ENCODE measurements at regions not wholly inside any gene's neighbourhood (a gene's known extent, or its start where the extent isn't known, plus 50 kb on each side); places are given as distances from the start of the nearest gene placed in this dataset.

DNA sequence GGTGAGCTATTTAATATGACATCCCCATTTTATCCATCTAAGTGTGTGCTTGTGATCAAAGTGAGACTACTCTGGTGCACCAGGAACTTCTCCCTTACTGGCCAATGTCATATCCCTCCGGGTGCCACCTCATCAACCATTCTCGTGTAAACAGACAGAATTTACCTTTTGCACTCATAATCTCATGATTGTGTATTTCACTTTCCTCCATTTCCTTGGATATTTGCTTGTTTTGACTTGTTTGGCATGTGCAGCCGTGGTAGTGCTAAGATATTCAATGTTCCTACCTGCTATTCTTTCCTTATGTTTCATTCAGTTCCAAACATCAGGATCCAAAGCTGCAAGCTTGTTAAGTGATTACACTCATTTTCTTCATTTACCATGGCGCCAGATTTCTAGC lies 280.5 kb upstream of the SP8 start:
- H4K20me1 ChIP-seq (ENCODE audit: insufficient read depth, low read length), result no peaks in the 10 kb centered on the region
- no peak overlapping the region for H3K4me3 ChIP-seq (ENCODE audit: low read depth, low read length, poor library complexity, severe bottlenecking)
- intact Hi-C loops (cut with micrococcal nuclease; ENCODE audit: unreplicated experiment), result no loop called here
- no peak overlapping the region for H3K27ac ChIP-seq (ENCODE audit: low read depth, low read length, poor library complexity, severe bottlenecking)
- H3K9me2 ChIP-seq (ENCODE audit: insufficient read depth, low read length), result no peaks in the 10 kb centered on the region
- H3K4me2 ChIP-seq (ENCODE audit: low read length), result no peak overlapping the region
- no peaks in the 10 kb centered on the region for H3K4me1 ChIP-seq (ENCODE audit: insufficient read depth, low read length, poor library complexity, severe bottlenecking)
- no peaks in the 10 kb centered on the region for H3K79me2 ChIP-seq (ENCODE audit: insufficient read depth, low read depth, low read length)
- no peak overlapping the region for H2AFZ ChIP-seq (ENCODE audit: low read length)
- no peaks in the 10 kb centered on the region for H3K9me3 ChIP-seq (ENCODE audit: low read length)
- DNase-seq (ENCODE audit: low spot score), result no peak
- no peaks in the 10 kb centered on the region for H3K36me3 ChIP-seq (ENCODE audit: insufficient read depth, low read length)
- POLR2A ChIA-PET, result no interaction called here
- CTCF ChIA-PET (ENCODE audit: unreplicated experiment), result no interaction called here
- no peak for TF ChIP-seq EZH2phosphoT487 (IDR thresholded peaks at IDR 0.05; ENCODE audit: borderline replicate concordance, low read depth, low read length)
- no TSS peak for BruUV-seq (replicated peaks)

DNA sequence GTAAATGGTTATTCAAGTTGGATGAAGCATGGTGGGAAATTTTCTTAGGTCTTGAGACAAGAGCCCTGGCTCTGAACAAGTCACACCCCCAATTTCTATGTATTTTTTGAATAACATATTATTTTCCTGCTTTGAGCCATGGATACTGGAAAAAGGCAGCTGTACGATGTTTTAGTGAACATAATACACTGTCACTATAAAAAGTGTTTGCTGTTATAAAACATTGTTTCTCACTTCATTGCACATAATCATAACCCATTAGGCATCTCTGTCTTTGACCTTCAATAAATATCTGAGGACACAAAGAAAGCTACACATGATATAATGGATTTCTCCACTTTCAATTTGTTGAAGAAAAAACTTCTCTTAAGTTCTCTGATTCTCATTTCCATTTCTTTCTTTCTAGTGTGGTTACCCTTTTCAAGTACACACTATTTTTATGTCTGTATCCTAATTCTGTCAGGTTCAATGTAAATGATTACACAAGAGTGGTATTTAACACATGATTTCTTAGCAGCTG lies 283.9 kb upstream of the SP8 start:
- POLR2A ChIA-PET, result interaction anchor here (0.9 kb wide), 1 partner anchor 329 kb away, joined by 3 read pairs; no protein-coding TSS in a partner anchor
- intact Hi-C loops (cut with micrococcal nuclease; ENCODE audit: unreplicated experiment), result no loop called here
- H3K9me2 ChIP-seq (ENCODE audit: insufficient read depth, low read length), result no peaks in the 10 kb centered on the region
- no peak overlapping the region for H2AFZ ChIP-seq (ENCODE audit: low read length)
- no TSS peak for BruUV-seq (replicated peaks)
- no peak overlapping the region for H3K4me2 ChIP-seq (ENCODE audit: low read length)
- H4K20me1 ChIP-seq (ENCODE audit: insufficient read depth, low read length), result no peaks in the 10 kb centered on the region
- no peak for TF ChIP-seq EZH2phosphoT487 (IDR thresholded peaks at IDR 0.05; ENCODE audit: borderline replicate concordance, low read depth, low read length)
- TF ChIP-seq, protein P1, sequence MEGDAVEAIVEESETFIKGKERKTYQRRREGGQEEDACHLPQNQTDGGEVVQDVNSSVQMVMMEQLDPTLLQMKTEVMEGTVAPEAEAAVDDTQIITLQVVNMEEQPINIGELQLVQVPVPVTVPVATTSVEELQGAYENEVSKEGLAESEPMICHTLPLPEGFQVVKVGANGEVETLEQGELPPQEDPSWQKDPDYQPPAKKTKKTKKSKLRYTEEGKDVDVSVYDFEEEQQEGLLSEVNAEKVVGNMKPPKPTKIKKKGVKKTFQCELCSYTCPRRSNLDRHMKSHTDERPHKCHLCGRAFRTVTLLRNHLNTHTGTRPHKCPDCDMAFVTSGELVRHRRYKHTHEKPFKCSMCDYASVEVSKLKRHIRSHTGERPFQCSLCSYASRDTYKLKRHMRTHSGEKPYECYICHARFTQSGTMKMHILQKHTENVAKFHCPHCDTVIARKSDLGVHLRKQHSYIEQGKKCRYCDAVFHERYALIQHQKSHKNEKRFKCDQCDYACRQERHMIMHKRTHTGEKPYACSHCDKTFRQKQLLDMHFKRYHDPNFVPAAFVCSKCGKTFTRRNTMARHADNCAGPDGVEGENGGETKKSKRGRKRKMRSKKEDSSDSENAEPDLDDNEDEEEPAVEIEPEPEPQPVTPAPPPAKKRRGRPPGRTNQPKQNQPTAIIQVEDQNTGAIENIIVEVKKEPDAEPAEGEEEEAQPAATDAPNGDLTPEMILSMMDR (conservative IDR thresholded peaks at IDR 0.05; ENCODE audit: low read length), result no peak
- no peaks in the 10 kb centered on the region for H3K79me2 ChIP-seq (ENCODE audit: insufficient read depth, low read depth, low read length)
- no peaks in the 10 kb centered on the region for H3K9me3 ChIP-seq (ENCODE audit: low read length)
- no peak overlapping the region for H3K4me3 ChIP-seq (ENCODE audit: low read depth, low read length, poor library complexity, severe bottlenecking)
- no peaks in the 10 kb centered on the region for H3K4me1 ChIP-seq (ENCODE audit: insufficient read depth, low read length, poor library complexity, severe bottlenecking)
- H3K36me3 ChIP-seq (ENCODE audit: insufficient read depth, low read length), result no peaks in the 10 kb centered on the region
- no peak overlapping the region for H3K27ac ChIP-seq (ENCODE audit: low read depth, low read length, poor library complexity, severe bottlenecking)
- DNase-seq (ENCODE audit: low spot score), result no peak
- CTCF ChIA-PET (ENCODE audit: unreplicated experiment), result no interaction called here

DNA sequence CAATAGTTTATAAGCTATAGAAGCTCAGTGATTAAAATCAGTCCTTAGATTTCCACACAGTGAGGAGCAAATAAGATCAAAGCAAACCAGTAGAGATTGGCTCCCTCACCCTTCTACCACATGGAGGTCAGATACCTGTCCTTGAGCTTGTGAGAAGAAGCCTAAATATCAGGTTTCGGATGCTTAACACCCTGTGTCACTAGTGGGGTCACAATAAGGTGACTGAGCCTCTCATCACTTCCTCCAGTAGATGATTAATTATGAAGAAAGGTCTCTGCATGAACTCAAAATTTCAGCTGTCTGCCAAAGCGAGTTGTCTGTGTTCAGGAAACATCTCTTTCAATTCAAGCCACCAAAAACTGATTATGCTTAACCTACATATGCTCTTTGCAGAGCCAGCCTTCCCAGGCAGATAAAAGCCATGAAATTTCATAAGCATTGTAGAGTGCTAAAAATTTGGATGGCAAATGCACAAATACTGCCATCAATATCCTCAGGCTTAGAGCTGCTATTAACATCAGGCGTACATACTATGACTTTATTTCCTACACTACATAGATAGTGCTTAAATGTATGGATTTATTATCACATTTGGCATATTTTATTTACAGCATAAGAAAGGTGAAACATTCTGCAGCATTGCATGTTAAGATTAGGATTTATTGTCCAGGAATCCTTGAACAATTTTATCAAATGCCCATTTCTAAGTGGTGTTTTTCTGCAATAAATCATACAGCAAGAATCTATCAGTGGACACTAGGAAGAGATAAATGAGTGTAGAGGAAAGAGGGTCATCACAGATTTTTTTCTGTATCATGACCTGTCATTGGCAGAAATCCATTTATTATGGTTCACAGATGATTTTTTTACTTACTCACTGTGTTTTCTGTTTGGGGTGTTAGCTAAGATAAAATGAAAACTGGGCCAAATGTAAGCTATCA lies 285.1 kb upstream of the SP8 start:
- Histone ChIP-seq H3K79me2 (ENCODE audit: insufficient read depth, low read depth, low read length) (no peaks in the 10 kb centered on the region), H2AFZ (ENCODE audit: low read length) (no peak overlapping the region), H3K9me2 (ENCODE audit: insufficient read depth, low read length) (no peaks in the 10 kb centered on the region), H3K4me2 (ENCODE audit: low read length) (no peak overlapping the region), H4K20me1 (ENCODE audit: insufficient read depth, low read length) (no peaks in the 10 kb centered on the region), H3K36me3 (ENCODE audit: insufficient read depth, low read length) (no peaks in the 10 kb centered on the region), H3K27ac (ENCODE audit: low read depth, low read length, poor library complexity, severe bottlenecking) (no peak overlapping the region), H3K9me3 (ENCODE audit: low read length) (no peaks in the 10 kb centered on the region), H3K4me3 (ENCODE audit: low read depth, low read length, poor library complexity, severe bottlenecking) (no peak overlapping the region), H3K4me1 (ENCODE audit: insufficient read depth, low read length, poor library complexity, severe bottlenecking) (no peaks in the 10 kb centered on the region)
- DNase-seq (ENCODE audit: low spot score), result no peak
- intact Hi-C loops (cut with micrococcal nuclease; ENCODE audit: unreplicated experiment), result no loop called here
- ChIA-PET CTCF (ENCODE audit: unreplicated experiment) (no interaction called here), POLR2A (interaction anchor here (0.6 to 0.7 kb wide), 2 partner anchors 62 to 484 kb away, joined by 3 read pairs; no protein-coding TSS in a partner anchor)
- no TSS peak for BruUV-seq (replicated peaks)
- TF ChIP-seq EZH2phosphoT487 (IDR thresholded peaks at IDR 0.05; ENCODE audit: borderline replicate concordance, low read depth, low read length), result no peak
- TF ChIP-seq, protein P1 (conservative IDR thresholded peaks at IDR 0.05; ENCODE audit: low read length), result no peak

All from OCI-LY7 (cell line).